Spleen (tissue), 7 donors: ENCODE measurements at regions not wholly inside any gene's neighbourhood (a gene's known extent, or its start where the extent isn't known, plus 50 kb on each side); places are given as distances from the start of the nearest gene placed in this dataset.

Experiments used
- CTCF ChIP-seq, 11 experiments: fragments of 200-600 bp in 7 of 11; fragments of 450-650 bp in 4 of 11; sonication (generic) in 4 of 11; IDR thresholded peaks in 8 of 11; conservative IDR thresholded peaks in 3 of 11; 1 replicate in 7 of 11; 2 replicates in 4 of 11; pipeline versions ENCODE4 v1.4.0 to v1.8.0; 2016 to 2021; ENCODE audit warnings: antibody characterized with exemption in 11 of 11, inconsistent platforms in 4 of 11, mild to moderate bottlenecking in 1 of 11
- POLR2A ChIP-seq, 3 donors: fragments of 450-650 bp; IDR thresholded peaks; one replicate each; pipeline ENCODE4 v1.5.1; 2017; ENCODE audit warnings: antibody characterized with exemption in 3 of 3, mild to moderate bottlenecking in 1 of 3
- POLR2AphosphoS5 ChIP-seq, 3 donors: sonication (generic); formaldehyde crosslinking; IDR thresholded peaks; one replicate each; pipeline ENCODE4 v1.5.1; 2017; ENCODE audit warnings: antibody characterized with exemption in 3 of 3
- donor health status: DM: no; HTN: no; CAD: no; lungs with moderate emphysema.
- donor health status: DM: no; HTN: no; CAD: no.
- donor health status: DM: no; HTN: no; CAD: no.

GRCh38 chr3:72261566-72262564, 476.9 kb upstream of the PROK2 start:
- TF ChIP-seq CTCF (IDR thresholded peaks at IDR 0.05 in 8 of 11, conservative IDR thresholded peaks at IDR 0.05 in 3 of 11) (no peak), POLR2A (IDR thresholded peaks at IDR 0.05) (no peak), POLR2AphosphoS5 (IDR thresholded peaks at IDR 0.05) (no peak)
